ENCODE measurements at regions not wholly inside any gene's neighbourhood (a gene's known extent, or its start where the extent isn't known, plus 50 kb on each side); places are given as distances from the start of the nearest gene placed in this dataset.

DNA sequence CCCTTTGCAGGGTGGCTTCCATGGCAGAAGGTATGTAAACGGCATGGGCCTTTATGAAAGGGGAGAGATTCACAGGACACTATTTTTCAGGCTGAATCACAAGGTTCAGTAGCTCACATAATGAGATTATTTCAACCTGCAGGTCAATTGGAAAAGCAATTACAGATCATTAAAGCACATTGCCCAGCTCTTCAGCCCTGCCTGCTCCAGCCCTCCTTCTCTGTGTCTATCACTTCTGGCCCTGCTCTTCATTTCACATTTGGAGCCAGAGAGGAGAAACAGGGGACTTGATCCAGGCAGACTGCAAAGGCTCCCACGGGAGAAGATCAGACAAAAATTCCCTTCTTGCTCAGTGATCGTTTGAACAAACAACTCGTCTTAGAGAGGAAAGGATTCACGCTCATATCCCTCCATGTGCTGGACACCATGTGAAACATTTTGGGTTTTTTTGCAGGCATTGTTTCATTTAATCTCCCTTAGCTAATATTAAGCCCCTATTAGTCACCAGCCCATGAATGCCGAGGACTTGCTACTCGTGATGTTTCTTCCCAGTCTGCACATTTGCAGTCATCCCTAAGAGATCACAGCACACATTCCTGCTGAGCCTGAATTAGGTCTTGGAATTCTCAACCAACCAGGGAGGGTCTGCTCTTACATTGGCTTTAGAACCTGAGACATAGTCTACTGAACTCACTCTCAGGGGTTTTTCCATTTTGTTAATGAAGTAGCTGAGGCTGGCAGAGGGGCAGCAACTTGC, 443.9 kb upstream of the CCL2 start:
- TF ChIP-seq, protein P1, sequence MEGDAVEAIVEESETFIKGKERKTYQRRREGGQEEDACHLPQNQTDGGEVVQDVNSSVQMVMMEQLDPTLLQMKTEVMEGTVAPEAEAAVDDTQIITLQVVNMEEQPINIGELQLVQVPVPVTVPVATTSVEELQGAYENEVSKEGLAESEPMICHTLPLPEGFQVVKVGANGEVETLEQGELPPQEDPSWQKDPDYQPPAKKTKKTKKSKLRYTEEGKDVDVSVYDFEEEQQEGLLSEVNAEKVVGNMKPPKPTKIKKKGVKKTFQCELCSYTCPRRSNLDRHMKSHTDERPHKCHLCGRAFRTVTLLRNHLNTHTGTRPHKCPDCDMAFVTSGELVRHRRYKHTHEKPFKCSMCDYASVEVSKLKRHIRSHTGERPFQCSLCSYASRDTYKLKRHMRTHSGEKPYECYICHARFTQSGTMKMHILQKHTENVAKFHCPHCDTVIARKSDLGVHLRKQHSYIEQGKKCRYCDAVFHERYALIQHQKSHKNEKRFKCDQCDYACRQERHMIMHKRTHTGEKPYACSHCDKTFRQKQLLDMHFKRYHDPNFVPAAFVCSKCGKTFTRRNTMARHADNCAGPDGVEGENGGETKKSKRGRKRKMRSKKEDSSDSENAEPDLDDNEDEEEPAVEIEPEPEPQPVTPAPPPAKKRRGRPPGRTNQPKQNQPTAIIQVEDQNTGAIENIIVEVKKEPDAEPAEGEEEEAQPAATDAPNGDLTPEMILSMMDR (IDR thresholded peaks at IDR 0.05; ENCODE audit: insufficient read depth, low read depth, low read length, missing control alignments) = no peak
- H3K4me3 ChIP-seq (ENCODE audit: low read depth, low read length) = no peak overlapping the region
- DNase-seq (ENCODE audit: low read depth) = no peak

DNA sequence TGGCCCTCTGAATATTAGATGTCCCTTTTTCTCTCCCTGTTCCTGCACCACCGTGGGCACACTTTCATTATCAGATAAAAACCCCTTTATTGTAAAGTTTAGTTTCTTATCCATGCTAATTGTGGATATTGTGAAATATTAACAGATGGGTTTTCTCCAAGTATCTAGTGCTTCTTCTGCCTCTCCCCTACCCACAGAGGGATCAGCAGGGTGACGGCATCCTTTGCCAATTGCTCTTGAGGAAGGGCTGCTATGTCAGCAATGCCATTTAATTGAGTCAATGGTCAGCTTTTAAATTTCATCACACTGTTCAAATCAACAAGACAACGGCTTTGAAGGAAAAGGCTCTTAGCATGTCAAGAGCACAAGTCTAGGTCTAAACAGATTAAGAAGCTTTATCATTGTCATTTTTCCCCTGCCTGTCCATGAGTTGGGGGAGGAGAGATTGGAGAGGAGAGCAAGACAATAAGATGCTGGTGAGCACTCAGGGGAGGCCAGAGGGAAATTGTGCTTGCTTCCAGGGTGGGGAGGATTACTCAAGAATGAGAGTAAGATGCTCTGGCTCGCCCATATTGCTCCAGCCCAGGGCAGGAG, 443.0 kb upstream of the CCL2 start:
- TF ChIP-seq, protein P1 (IDR thresholded peaks at IDR 0.05; ENCODE audit: insufficient read depth, low read depth, low read length, missing control alignments) = no peak
- DNase-seq (ENCODE audit: low read depth) = no peak
- H3K4me3 ChIP-seq (ENCODE audit: low read depth, low read length) = no peak overlapping the region

DNA sequence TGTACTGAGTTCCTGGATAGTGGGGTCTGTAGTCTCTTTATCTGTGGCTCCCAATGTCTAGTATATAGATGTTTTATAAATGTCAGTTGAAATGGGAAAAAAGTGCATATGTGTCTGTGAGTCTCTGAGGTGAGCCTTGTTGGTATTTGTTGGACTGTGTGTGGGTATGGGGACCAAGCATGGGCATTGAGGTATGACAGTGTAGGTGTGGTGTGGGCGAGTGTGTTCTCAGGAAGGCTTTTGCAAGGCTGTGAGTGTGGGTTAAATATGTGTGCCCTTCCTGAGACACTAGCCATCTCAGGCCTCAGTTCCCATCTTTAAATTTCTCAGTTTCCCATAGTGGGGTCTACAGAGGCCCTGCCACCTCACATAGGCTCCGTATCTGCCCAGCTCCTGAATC, 440.2 kb upstream of the CCL2 start:
- TF ChIP-seq, protein P1 (IDR thresholded peaks at IDR 0.05; ENCODE audit: insufficient read depth, low read depth, low read length, missing control alignments) = no peak
- no peak overlapping the region for H3K4me3 ChIP-seq (ENCODE audit: low read depth, low read length)
- DNase-seq (ENCODE audit: low read depth) = no peak

DNA sequence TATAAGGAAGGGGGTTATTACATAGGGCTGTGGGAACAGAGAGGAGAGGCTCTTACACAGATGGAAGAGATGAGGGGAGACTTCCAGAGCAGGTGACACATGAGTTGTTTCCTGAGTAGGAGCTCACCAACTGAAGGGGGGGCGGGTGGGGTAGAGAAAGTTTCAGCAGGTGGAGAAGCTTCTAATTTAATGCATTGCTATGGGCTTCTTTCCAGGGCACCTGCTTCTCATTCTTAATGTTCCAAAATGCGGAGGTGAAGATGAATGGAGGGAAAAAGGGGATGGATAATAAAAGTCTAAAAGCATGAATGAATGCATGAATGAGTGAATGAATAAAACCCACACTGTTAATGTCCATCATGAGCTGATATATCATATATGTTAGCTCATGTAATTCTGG, 439.0 kb upstream of the CCL2 start:
- TF ChIP-seq, protein P1 (IDR thresholded peaks at IDR 0.05; ENCODE audit: insufficient read depth, low read depth, low read length, missing control alignments) = no peak
- DNase-seq (ENCODE audit: low read depth) = no peak
- H3K4me3 ChIP-seq (ENCODE audit: low read depth, low read length) = no peak overlapping the region

DNA sequence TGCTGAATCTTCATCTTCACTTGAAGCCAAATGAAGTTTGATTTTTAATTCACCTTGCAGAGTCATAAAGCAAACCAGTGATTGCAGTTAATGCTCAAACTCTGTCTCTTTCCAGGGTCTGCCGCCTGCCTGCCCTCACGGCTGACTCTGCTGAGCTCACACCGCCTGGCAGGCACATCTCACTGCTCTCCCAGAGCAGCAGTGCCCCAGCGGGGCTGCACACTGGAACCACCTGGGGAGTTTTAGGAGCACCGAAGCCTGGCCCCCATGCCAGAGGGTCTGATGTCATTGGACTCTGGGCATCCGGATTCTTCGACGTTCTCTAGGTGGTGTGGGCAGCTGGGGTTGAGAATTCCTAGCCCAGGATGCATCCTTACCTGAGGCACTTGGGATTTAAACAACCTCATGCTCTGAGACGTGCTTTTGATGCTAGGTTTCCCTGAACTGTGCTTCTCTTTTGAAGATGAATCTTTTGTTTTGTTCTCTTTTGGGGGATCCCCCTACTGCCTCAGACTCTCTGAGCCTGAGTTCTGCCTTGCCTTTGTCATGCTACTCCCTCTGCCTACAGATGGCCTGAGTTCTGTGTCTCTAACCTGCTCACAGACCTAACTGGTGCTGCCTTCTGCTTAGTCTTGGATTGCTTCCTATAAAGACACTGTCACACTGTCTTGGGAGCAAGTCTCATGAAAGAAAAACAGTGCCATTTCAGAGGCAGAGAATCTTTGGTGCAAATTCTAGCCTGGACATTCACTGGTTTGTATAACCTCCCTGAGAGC, 438.1 kb upstream of the CCL2 start:
- H3K4me3 ChIP-seq (ENCODE audit: low read depth, low read length) = no peak overlapping the region
- TF ChIP-seq, protein P1 (IDR thresholded peaks at IDR 0.05; ENCODE audit: insufficient read depth, low read depth, low read length, missing control alignments) = no peak
- DNase-seq (ENCODE audit: low read depth) = no peak

DNA sequence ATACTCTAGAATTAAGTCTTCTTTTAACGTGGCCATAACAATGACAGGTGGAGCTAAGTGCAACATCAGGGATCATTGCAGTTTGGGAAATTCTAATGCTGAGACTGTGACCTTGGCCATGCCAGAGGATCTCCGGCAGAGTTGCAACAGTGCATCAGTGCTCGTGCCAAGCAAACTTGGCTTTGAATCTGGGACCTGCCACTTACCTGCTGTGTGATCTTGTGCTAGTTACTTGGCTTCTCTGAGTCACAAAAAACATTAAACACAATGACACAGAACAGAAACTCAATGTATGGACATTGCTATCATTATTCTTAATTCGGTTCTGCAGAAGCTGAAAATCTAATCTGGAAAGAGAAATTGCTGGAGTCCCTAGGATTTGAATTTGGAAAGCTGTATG, 435.5 kb upstream of the CCL2 start:
- no peak for DNase-seq (ENCODE audit: low read depth)
- TF ChIP-seq, protein P1 (IDR thresholded peaks at IDR 0.05; ENCODE audit: insufficient read depth, low read depth, low read length, missing control alignments) = no peak
- no peak overlapping the region for H3K4me3 ChIP-seq (ENCODE audit: low read depth, low read length)

Data from GM12865 (cell line).